GM13976 (cell line): ENCODE measurements at regions not wholly inside any gene's neighbourhood (a gene's known extent, or its start where the extent isn't known, plus 50 kb on each side); places are given as distances from the start of the nearest gene placed in this dataset.

Source experiments
- DNase-seq: peaks from one replicate; pipeline ENCODE4 v3.0.0; 2012; ENCODE audit warnings: low spot score
- in situ Hi-C: fragments of 300-500 bp; cut with MboI; formaldehyde crosslinking; loops from one replicate; pipeline ENCODE4 v1.12.0; 2022; ENCODE audit warnings: low sequenced_read_pairs, mixed read lengths, inconsistent platforms; ENCODE audit not compliant: unreplicated experiment
- TF ChIP-seq, protein P1 (sequence below): IDR thresholded peaks from 2 replicates; pipeline ENCODE4 v1.5.1; 2012; ENCODE audit warnings: borderline replicate concordance, mild to moderate bottlenecking; ENCODE audit not compliant: insufficient read depth; ENCODE audit errors: extremely low read depth, missing control alignments, control extremely low read depth

- in situ Hi-C loops, result no loop called here
- TF ChIP-seq, protein P1, sequence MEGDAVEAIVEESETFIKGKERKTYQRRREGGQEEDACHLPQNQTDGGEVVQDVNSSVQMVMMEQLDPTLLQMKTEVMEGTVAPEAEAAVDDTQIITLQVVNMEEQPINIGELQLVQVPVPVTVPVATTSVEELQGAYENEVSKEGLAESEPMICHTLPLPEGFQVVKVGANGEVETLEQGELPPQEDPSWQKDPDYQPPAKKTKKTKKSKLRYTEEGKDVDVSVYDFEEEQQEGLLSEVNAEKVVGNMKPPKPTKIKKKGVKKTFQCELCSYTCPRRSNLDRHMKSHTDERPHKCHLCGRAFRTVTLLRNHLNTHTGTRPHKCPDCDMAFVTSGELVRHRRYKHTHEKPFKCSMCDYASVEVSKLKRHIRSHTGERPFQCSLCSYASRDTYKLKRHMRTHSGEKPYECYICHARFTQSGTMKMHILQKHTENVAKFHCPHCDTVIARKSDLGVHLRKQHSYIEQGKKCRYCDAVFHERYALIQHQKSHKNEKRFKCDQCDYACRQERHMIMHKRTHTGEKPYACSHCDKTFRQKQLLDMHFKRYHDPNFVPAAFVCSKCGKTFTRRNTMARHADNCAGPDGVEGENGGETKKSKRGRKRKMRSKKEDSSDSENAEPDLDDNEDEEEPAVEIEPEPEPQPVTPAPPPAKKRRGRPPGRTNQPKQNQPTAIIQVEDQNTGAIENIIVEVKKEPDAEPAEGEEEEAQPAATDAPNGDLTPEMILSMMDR, result no peak
- DNase-seq, result no peak
These were observed 60.8 kb upstream of the FAM3C start for GRCh38 chr7:121456785-121457359.

DNA sequence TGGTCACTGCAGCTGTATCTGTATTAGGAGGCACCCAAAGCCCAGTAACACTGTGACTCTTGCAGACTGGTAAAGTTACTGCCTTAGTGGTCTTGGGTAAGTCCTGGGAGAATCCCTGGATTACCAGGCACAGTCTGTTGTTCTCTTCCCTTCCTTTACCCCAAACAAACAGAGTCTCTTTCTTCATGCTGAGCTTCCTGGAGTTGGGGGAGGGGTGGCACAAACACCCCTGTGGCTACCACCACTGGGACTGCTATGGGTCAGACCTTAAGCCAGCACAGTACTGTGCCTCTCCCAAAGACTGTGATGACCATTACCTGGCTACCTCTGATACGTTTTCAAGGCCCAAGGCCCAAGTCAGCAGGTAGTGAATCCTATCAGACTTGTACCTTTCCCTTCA lies 59.9 kb upstream of the FAM3C start:
- no peak for DNase-seq
- TF ChIP-seq, protein P1, result no peak
- in situ Hi-C loops, result no loop called here

- TF ChIP-seq, protein P1, result no peak
- in situ Hi-C loops, result no loop called here
- no peak for DNase-seq
These were observed 56.3 kb upstream of the FAM3C start for GRCh38 chr7:121452389-121452788.

GRCh38 chr7:121451367-121452094 lies 55.4 kb upstream of the FAM3C start:
- TF ChIP-seq, protein P1, result no peak
- in situ Hi-C loops, result no loop called here
- DNase-seq, result no peak

DNA sequence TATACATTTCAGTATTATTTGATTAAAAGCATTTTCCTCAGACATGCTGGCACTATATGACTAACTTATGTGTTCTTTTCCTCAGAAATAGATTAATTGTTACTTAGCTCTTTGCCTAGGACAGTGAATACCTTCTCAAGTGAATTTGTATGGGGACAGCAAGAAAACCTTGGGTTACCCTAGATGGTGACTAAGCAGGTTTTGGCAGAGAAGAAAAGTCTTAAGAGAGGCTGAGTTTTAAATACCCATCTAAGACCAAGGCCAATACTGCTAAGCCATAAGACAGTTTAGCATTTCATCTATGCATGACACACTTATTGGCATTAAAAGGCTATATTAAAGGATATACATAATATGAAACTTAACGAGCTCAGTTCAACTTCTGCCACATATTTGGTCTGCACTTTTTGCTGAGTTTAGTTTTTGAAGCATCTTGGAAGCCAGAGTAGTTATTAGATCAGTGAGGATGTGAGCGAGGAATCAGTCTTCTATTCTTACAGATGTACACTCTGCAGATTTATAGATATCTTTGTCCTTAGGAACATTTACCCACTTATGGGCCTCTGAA lies 54.6 kb upstream of the FAM3C start:
- TF ChIP-seq, protein P1, result no peak
- DNase-seq, result no peak
- in situ Hi-C loops, result no loop called here

DNA sequence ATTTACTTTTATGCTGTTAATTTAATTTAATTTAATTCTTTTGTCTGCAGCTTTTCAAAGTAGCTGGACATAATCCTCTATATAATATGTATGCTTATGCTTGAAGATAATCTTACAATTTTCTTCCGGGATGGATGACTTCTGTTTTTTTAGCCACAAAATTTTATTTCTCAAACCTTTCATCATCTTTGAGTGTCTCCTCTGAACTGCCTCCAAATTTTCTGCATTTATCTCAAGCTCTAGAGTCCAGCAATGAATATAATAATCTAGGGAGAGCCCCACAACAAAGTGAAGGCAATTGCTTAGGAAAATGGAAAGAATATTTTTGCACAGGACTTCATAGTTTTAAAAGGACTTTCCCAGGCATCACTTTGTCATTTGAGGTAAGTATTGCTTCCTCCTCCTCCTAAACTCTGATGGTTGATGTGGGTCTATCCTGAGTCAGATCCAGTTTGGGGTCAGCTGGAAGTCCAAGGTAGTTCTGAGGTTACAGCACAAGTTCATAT lies 53.7 kb upstream of the FAM3C start:
- DNase-seq, result no peak
- TF ChIP-seq, protein P1, result no peak
- in situ Hi-C loops, result no loop called here
